ENCODE measurements at regions not wholly inside any gene's neighbourhood (a gene's known extent, or its start where the extent isn't known, plus 50 kb on each side); places are given as distances from the start of the nearest gene placed in this dataset.

- intact Hi-C loops (cut with micrococcal nuclease), result no loop called here
These were observed 254.7 kb downstream of the NFKBIZ start for GRCh38 chr3:102104033-102104432.

GRCh38 chr3:102105193-102105592 lies 255.9 kb downstream of the NFKBIZ start:
- intact Hi-C loops (cut with micrococcal nuclease), result no loop called here

GRCh38 chr3:102106416-102107097 lies 257.2 kb downstream of the NFKBIZ start:
- intact Hi-C loops (cut with micrococcal nuclease), result loop anchor here (1.0 kb wide), 1 partner anchor 8 kb away; no protein-coding TSS in a partner anchor

- intact Hi-C loops (cut with micrococcal nuclease), result loop anchor here (5.0 kb wide), 1 partner anchor 300 kb away; no protein-coding TSS in a partner anchor
These were observed 263.5 kb downstream of the NFKBIZ start for GRCh38 chr3:102112704-102113230.

- intact Hi-C loops (cut with micrococcal nuclease), result loop anchor here (1.0 to 5.0 kb wide), 8 partner anchors 7 to 389 kb away; partner anchors contain the start of gene CEP97
These were observed 264.2 kb downstream of the NFKBIZ start for GRCh38 chr3:102113421-102114041.

GRCh38 chr3:102114264-102114979 lies 265.1 kb downstream of the NFKBIZ start:
- intact Hi-C loops (cut with micrococcal nuclease), result loop anchor here (1.0 to 5.0 kb wide), 8 partner anchors 8 to 390 kb away; partner anchors contain the start of gene CEP97

- intact Hi-C loops (cut with micrococcal nuclease), result no loop called here
These were observed 273.2 kb downstream of the NFKBIZ start for GRCh38 chr3:102122527-102122926.

- intact Hi-C loops (cut with micrococcal nuclease), result no loop called here
These were observed 274.4 kb downstream of the NFKBIZ start for GRCh38 chr3:102123590-102124190.

- intact Hi-C loops (cut with micrococcal nuclease), result no loop called here
These were observed 275.0 kb downstream of the NFKBIZ start for GRCh38 chr3:102124282-102124681.

GRCh38 chr3:102124704-102125103 lies 275.4 kb downstream of the NFKBIZ start:
- intact Hi-C loops (cut with micrococcal nuclease), result no loop called here

GRCh38 chr3:102125197-102125993 lies 276.1 kb downstream of the NFKBIZ start:
- intact Hi-C loops (cut with micrococcal nuclease), result no loop called here

- intact Hi-C loops (cut with micrococcal nuclease), result no loop called here
These were observed 276.7 kb downstream of the NFKBIZ start for GRCh38 chr3:102125994-102126368.

- intact Hi-C loops (cut with micrococcal nuclease), result no loop called here
These were observed 280.7 kb downstream of the NFKBIZ start for GRCh38 chr3:102129760-102130608.

GRCh38 chr3:102132370-102132769 lies 283.1 kb downstream of the NFKBIZ start:
- intact Hi-C loops (cut with micrococcal nuclease), result no loop called here

- intact Hi-C loops (cut with micrococcal nuclease), result no loop called here
These were observed 284.1 kb downstream of the NFKBIZ start for GRCh38 chr3:102133376-102133775.

- intact Hi-C loops (cut with micrococcal nuclease), result no loop called here
These were observed 286.0 kb downstream of the NFKBIZ start for GRCh38 chr3:102135316-102135715.

GRCh38 chr3:102136183-102136582 lies 286.9 kb downstream of the NFKBIZ start:
- intact Hi-C loops (cut with micrococcal nuclease), result no loop called here

- intact Hi-C loops (cut with micrococcal nuclease), result no loop called here
These were observed 290.8 kb downstream of the NFKBIZ start for GRCh38 chr3:102140116-102140515.

- intact Hi-C loops (cut with micrococcal nuclease), result no loop called here
These were observed 292.0 kb downstream of the NFKBIZ start for GRCh38 chr3:102141096-102141927.
